LNCAP (cell line): ENCODE measurements at regions not wholly inside any gene's neighbourhood (a gene's known extent, or its start where the extent isn't known, plus 50 kb on each side); places are given as distances from the start of the nearest gene placed in this dataset.

Experiments
- CTCF ChIP-seq: fragments of 450-650 bp; IDR thresholded peaks from 2 replicates; pipeline ENCODE4 v1.5.1; 2017; ENCODE audit warnings: mild to moderate bottlenecking

GRCh38 chr16:86403541-86404163 is 106.7 kb upstream of the FOXF1 start:
- no peak for TF ChIP-seq CTCF

GRCh38 chr16:86404678-86405077 is 105.6 kb upstream of the FOXF1 start:
- TF ChIP-seq CTCF = no peak

GRCh38 chr16:86405319-86405718 is 105.0 kb upstream of the FOXF1 start:
- TF ChIP-seq CTCF = no peak

- no peak for TF ChIP-seq CTCF
Observed at GRCh38 chr16:86406056-86406455, 104.3 kb upstream of the FOXF1 start.

- TF ChIP-seq CTCF = no peak
Observed at GRCh38 chr16:86408685-86409084, 101.6 kb upstream of the FOXF1 start.

- no peak for TF ChIP-seq CTCF
Observed at GRCh38 chr16:86410081-86410480, 100.2 kb upstream of the FOXF1 start.

- no peak for TF ChIP-seq CTCF
Observed at GRCh38 chr16:86410529-86410928, 99.8 kb upstream of the FOXF1 start.

GRCh38 chr16:86411897-86412296 is 98.4 kb upstream of the FOXF1 start:
- no peak for TF ChIP-seq CTCF
